GM12892 (cell line): ENCODE measurements at regions not wholly inside any gene's neighbourhood (a gene's known extent, or its start where the extent isn't known, plus 50 kb on each side); places are given as distances from the start of the nearest gene placed in this dataset.

Experiments
- POLR2A ChIP-seq: IDR thresholded peaks from 2 replicates; pipeline ENCODE4 v1.6.1; 2011; ENCODE audit warnings: low read depth, low read length, control low read depth
- POLR2AphosphoS5 ChIP-seq: IDR thresholded peaks from 2 replicates; pipeline ENCODE4 v1.6.1; 2011; ENCODE audit warnings: low read depth, low read length, control low read depth

DNA sequence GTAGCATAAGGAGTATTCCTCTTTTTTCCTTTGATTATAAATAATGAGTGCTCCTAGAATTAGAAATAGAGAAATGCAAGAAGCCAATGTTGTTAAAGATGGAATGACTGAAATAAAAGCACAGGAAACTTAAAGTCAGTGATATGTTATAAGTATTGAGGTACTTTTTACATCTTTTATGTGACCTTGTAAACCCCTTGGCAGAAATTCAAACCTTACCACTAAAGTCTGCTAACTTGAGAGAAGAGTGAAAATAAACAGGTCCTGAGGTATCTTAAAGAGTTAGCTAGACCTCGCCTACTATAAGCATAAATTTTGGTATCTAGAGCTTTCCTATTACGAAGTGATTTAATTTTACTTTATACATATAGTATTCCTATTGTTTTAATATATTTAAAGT lies 188.2 kb downstream of the DKK1 start:
- TF ChIP-seq POLR2A (no peak), POLR2AphosphoS5 (no peak)
